ENCODE measurements at regions not wholly inside any gene's neighbourhood (a gene's known extent, or its start where the extent isn't known, plus 50 kb on each side); places are given as distances from the start of the nearest gene placed in this dataset.

DNA sequence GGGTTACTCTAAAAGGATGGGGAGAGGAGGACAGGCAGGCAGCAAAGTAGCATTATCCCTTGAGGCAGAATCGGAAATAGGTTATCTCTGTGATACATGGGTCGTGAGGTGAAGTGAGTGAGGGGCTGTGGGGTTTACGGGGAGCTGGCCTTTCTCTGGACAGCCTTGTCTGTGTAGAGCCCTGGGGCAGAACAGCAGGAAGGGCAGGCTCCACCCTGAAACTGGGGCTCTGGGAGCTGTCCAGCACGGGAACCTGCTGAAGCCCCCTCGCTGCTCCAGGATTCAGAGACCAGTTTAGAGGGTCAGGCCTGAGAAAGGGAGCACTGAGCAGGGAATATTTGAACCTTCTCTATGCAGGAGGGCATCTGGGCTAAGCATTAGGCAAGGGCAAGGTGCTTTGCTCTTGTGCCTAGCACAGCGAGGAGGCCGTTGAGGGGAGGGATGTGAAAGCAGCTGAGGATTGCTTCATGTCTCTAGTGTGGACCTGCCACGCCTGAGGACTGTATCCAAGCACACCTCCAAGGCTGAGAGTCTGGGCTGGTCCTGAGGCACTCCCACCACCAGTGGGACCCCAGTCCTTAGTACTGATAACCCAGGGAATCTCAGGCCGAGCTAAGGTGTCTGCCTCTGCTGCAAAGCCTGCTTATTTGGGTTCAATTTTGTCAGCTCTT is 55.8 kb downstream of the NAV1 start:
- Histone ChIP-seq H3K4me1 (peaks cover 21 to 48% of the 10 kb centered on the region in 2 donors), H3K4me3 (replicated peaks in 1 of 3) (no peak overlapping the region), H3K27ac (no peak overlapping the region), H3K9me3 (no peaks in the 10 kb centered on the region), H3K36me3 (no peaks in the 10 kb centered on the region), H3K27me3 (no peaks in the 10 kb centered on the region)
- no peak for TF ChIP-seq POLR2A (IDR thresholded peaks at IDR 0.05)
- TF ChIP-seq, protein P1, sequence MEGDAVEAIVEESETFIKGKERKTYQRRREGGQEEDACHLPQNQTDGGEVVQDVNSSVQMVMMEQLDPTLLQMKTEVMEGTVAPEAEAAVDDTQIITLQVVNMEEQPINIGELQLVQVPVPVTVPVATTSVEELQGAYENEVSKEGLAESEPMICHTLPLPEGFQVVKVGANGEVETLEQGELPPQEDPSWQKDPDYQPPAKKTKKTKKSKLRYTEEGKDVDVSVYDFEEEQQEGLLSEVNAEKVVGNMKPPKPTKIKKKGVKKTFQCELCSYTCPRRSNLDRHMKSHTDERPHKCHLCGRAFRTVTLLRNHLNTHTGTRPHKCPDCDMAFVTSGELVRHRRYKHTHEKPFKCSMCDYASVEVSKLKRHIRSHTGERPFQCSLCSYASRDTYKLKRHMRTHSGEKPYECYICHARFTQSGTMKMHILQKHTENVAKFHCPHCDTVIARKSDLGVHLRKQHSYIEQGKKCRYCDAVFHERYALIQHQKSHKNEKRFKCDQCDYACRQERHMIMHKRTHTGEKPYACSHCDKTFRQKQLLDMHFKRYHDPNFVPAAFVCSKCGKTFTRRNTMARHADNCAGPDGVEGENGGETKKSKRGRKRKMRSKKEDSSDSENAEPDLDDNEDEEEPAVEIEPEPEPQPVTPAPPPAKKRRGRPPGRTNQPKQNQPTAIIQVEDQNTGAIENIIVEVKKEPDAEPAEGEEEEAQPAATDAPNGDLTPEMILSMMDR (IDR thresholded peaks at IDR 0.05): no peak
- intact Hi-C loops (cut with DNase I): loop anchor here (5.0 kb wide), 1 partner anchor 58 kb away; no protein-coding TSS in a partner anchor
- DNase-seq: peak in 1 of 2 donors; percentile 39
- WGBS, 2 donors: 49 to 67% methylated on average over 6 to 8 of the region's 9 CpGs

- H3K4me1 ChIP-seq: peaks cover 27 to 55% of the 10 kb centered on the region in 2 donors
- TF ChIP-seq, protein P1 (IDR thresholded peaks at IDR 0.05): no peak
- no peak for TF ChIP-seq POLR2A (IDR thresholded peaks at IDR 0.05)
- intact Hi-C loops (cut with DNase I): no loop called here
- no peak overlapping the region for H3K4me3 ChIP-seq (replicated peaks in 1 of 3)
- no peaks in the 10 kb centered on the region for H3K27me3 ChIP-seq
- DNase-seq: no peak
- H3K27ac ChIP-seq: no peak overlapping the region
- H3K36me3 ChIP-seq: no peaks in the 10 kb centered on the region
- WGBS, 2 donors: 68 to 74% methylated on average over 4 of the region's 4 CpGs
- no peaks in the 10 kb centered on the region for H3K9me3 ChIP-seq
Observed at GRCh38 chr1:201595381-201595780, 56.5 kb downstream of the NAV1 start.

DNA sequence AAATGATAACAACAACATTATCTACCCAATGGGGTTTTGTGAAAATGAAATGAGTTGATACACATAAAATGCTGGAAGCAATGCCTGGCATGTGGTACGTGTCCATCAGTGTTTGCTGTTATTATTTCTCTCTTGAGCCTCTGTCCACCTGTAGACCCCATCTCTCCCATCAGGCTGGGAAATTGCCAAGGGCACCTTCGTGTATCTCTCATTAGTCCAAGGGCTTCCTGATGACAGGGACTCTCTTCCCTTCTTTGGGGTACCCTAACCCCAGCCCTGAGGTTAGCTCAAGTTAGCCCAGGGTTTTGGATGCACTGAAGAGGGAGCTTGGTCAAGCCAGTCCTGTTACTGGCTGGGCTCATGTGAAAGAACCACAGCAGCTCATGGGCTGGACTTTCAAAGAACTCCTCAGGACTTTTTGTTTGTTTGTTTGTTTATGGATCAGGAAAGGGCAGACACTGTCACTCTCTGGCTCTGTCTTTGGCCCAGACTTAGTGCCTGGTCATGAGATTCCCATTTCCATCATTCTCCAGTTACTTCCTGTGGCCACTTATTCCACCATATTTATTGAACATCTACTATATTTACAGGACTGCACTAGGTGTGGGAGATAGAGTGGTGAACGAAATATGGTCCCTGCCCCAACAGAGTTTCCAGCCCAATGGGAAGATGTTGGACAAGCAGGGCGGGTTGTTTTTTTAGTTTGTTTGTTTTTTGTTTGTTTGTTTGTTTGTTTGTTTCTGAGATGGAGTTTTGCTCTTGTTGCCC is 57.4 kb downstream of the NAV1 start:
- intact Hi-C loops (cut with DNase I): no loop called here
- Histone ChIP-seq H3K4me1 (peaks cover 33 to 64% of the 10 kb centered on the region in 2 donors), H3K27ac (no peak overlapping the region), H3K27me3 (no peaks in the 10 kb centered on the region), H3K4me3 (replicated peaks in 1 of 3) (no peak overlapping the region), H3K9me3 (no peaks in the 10 kb centered on the region), H3K36me3 (no peaks in the 10 kb centered on the region)
- TF ChIP-seq POLR2A (IDR thresholded peaks at IDR 0.05): no peak
- TF ChIP-seq, protein P1 (IDR thresholded peaks at IDR 0.05): no peak
- DNase-seq: no peak
- 90 to 97% methylated on average over 4 of the region's 4 CpGs for WGBS, 2 donors

GRCh38 chr1:201597551-201598230 is 58.8 kb downstream of the NAV1 start:
- Histone ChIP-seq H3K36me3 (no peaks in the 10 kb centered on the region), H3K4me1 (peaks cover 33 to 68% of the 10 kb centered on the region in 2 donors), H3K9me3 (no peaks in the 10 kb centered on the region), H3K27ac (peak overlapping the region; percentile 72 to 88 (median 87)), H3K27me3 (no peaks in the 10 kb centered on the region), H3K4me3 (replicated peaks in 1 of 3) (no peak overlapping the region)
- TF ChIP-seq POLR2A (IDR thresholded peaks at IDR 0.05): peak; percentile 27 to 37
- TF ChIP-seq, protein P1 (IDR thresholded peaks at IDR 0.05): no peak
- 24 to 27% methylated on average over 13 to 14 of the region's 15 CpGs for WGBS, 2 donors
- intact Hi-C loops (cut with DNase I): no loop called here
- DNase-seq: peak; percentile 96 to 97

Data from thyroid gland (tissue), 4 donors.